DOHH2 (cell line): ENCODE measurements at regions not wholly inside any gene's neighbourhood (a gene's known extent, or its start where the extent isn't known, plus 50 kb on each side); places are given as distances from the start of the nearest gene placed in this dataset.

Source experiments
- EZH2phosphoT487 ChIP-seq: fragments of 200-600 bp; sonication (generic); IDR thresholded peaks from 2 replicates; pipeline ENCODE4 v1.6.1; 2017; ENCODE audit warnings: borderline replicate concordance, mild to moderate bottlenecking, antibody characterized with exemption, low read length, moderate library complexity, mixed read lengths
- TF ChIP-seq, protein P1 (sequence below): fragments of 200-600 bp; sonication (generic); IDR thresholded peaks from one replicate; pipeline ENCODE4 v1.5.1; 2014; ENCODE audit warnings: antibody characterized with exemption, mild to moderate bottlenecking, low read depth, low read length; ENCODE audit not compliant: poor library complexity, severe bottlenecking

GRCh38 chr2:221810245-221810644, 238.1 kb upstream of the EPHA4 start:
- TF ChIP-seq, protein P1, sequence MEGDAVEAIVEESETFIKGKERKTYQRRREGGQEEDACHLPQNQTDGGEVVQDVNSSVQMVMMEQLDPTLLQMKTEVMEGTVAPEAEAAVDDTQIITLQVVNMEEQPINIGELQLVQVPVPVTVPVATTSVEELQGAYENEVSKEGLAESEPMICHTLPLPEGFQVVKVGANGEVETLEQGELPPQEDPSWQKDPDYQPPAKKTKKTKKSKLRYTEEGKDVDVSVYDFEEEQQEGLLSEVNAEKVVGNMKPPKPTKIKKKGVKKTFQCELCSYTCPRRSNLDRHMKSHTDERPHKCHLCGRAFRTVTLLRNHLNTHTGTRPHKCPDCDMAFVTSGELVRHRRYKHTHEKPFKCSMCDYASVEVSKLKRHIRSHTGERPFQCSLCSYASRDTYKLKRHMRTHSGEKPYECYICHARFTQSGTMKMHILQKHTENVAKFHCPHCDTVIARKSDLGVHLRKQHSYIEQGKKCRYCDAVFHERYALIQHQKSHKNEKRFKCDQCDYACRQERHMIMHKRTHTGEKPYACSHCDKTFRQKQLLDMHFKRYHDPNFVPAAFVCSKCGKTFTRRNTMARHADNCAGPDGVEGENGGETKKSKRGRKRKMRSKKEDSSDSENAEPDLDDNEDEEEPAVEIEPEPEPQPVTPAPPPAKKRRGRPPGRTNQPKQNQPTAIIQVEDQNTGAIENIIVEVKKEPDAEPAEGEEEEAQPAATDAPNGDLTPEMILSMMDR, result no peak
- TF ChIP-seq EZH2phosphoT487, result no peak
